ENCODE measurements at regions not wholly inside any gene's neighbourhood (a gene's known extent, or its start where the extent isn't known, plus 50 kb on each side); places are given as distances from the start of the nearest gene placed in this dataset.

GRCh38 chr1:96256130-96256790 is 465.3 kb upstream of the PTBP2 start:
- TF ChIP-seq POLR2A (IDR thresholded peaks at IDR 0.05) (no peak), CTCF (IDR thresholded peaks at IDR 0.05) (no peak), EP300 (IDR thresholded peaks at IDR 0.05) (no peak)
